Immature natural killer cell (primary cell): ENCODE measurements at regions not wholly inside any gene's neighbourhood (a gene's known extent, or its start where the extent isn't known, plus 50 kb on each side); places are given as distances from the start of the nearest gene placed in this dataset.

ENCODE experiments used
- DNase-seq, 3 donors: peaks; one replicate each; pipeline ENCODE4 v3.0.0; 2022; ENCODE audit warnings: mixed read lengths in 1 of 3
- H3K27ac Mint-ChIP-seq, 6 donors: one replicate each; pipeline ENCODE4 v1.8.0; 2020; ENCODE audit warnings: mixed read lengths in 6 of 6, mild to moderate bottlenecking in 5 of 6, inconsistent platforms in 4 of 6, moderate library complexity in 3 of 6
- H3K27me3 Mint-ChIP-seq, 3 donors: one replicate each; pipeline ENCODE4 v1.8.0; 2020 to 2021; ENCODE audit warnings: low read depth in 3 of 3, mild to moderate bottlenecking in 3 of 3, mixed read lengths in 3 of 3, moderate library complexity in 3 of 3, inconsistent platforms in 1 of 3
- H3K36me3 Mint-ChIP-seq, 3 donors: one replicate each; pipeline ENCODE4 v1.8.0; 2020; ENCODE audit warnings: mixed read lengths in 3 of 3, inconsistent platforms in 2 of 3, mild to moderate bottlenecking in 2 of 3
- H3K4me1 Mint-ChIP-seq, 2 donors: one replicate each; pipeline ENCODE4 v1.8.0; 2020; ENCODE audit warnings: inconsistent platforms in 2 of 2, mild to moderate bottlenecking in 2 of 2, mixed read lengths in 2 of 2, moderate library complexity in 1 of 2
- H3K4me3 Mint-ChIP-seq, 5 donors: one replicate each; pipeline ENCODE4 v1.8.0; 2020; ENCODE audit warnings: mild to moderate bottlenecking in 5 of 5, mixed read lengths in 5 of 5, inconsistent platforms in 3 of 5, moderate library complexity in 3 of 5
- H3K9me3 Mint-ChIP-seq, 6 donors: one replicate each; pipeline ENCODE4 v1.8.0; 2020; ENCODE audit warnings: mild to moderate bottlenecking in 6 of 6, mixed read lengths in 6 of 6, inconsistent platforms in 4 of 6, moderate library complexity in 3 of 6

GRCh38 chr11:70496591-70497535 lies 98.5 kb downstream of the CTTN start:
- Mint-ChIP-seq H3K4me1 (no peaks in the 10 kb centered on the region), H3K36me3 (no peaks in the 10 kb centered on the region), H3K4me3 (no peak overlapping the region), H3K9me3 (no peaks in the 10 kb centered on the region), H3K27me3 (no peaks in the 10 kb centered on the region), H3K27ac (no peak overlapping the region)
- no peak for DNase-seq

GRCh38 chr11:70497536-70498075 lies 99.3 kb downstream of the CTTN start:
- DNase-seq, result no peak
- Mint-ChIP-seq H3K9me3 (no peaks in the 10 kb centered on the region), H3K27ac (no peak overlapping the region), H3K27me3 (no peaks in the 10 kb centered on the region), H3K36me3 (no peaks in the 10 kb centered on the region), H3K4me3 (no peak overlapping the region), H3K4me1 (no peaks in the 10 kb centered on the region)

- no peaks in the 10 kb centered on the region for H3K27me3 Mint-ChIP-seq
- peak overlapping the region in 1 of 6 donors; percentile 13 for H3K27ac Mint-ChIP-seq
- no peaks in the 10 kb centered on the region for H3K4me1 Mint-ChIP-seq
- DNase-seq, result no peak
- H3K4me3 Mint-ChIP-seq, result no peak overlapping the region
- no peaks in the 10 kb centered on the region for H3K9me3 Mint-ChIP-seq
- H3K36me3 Mint-ChIP-seq, result no peaks in the 10 kb centered on the region
Observed at GRCh38 chr11:70498171-70498571, 99.8 kb downstream of the CTTN start.

- DNase-seq, result no peak
- Mint-ChIP-seq H3K27me3 (no peaks in the 10 kb centered on the region), H3K9me3 (no peaks in the 10 kb centered on the region), H3K36me3 (no peaks in the 10 kb centered on the region), H3K4me1 (no peaks in the 10 kb centered on the region), H3K27ac (no peak overlapping the region), H3K4me3 (no peak overlapping the region)
Observed at GRCh38 chr11:70498976-70499801, 100.9 kb downstream of the CTTN start.

GRCh38 chr11:70500076-70500847 lies 101.9 kb downstream of the CTTN start:
- no peak for DNase-seq
- peaks cover 0 to 2% (median 0%) of the 10 kb centered on the region in 3 donors for H3K27me3 Mint-ChIP-seq
- no peak overlapping the region for H3K4me3 Mint-ChIP-seq
- no peak overlapping the region for H3K27ac Mint-ChIP-seq
- H3K9me3 Mint-ChIP-seq, result no peaks in the 10 kb centered on the region
- H3K4me1 Mint-ChIP-seq, result no peaks in the 10 kb centered on the region
- H3K36me3 Mint-ChIP-seq, result no peaks in the 10 kb centered on the region

- H3K27me3 Mint-ChIP-seq, result peaks cover 0 to 2% (median 0%) of the 10 kb centered on the region in 3 donors
- H3K4me1 Mint-ChIP-seq, result no peaks in the 10 kb centered on the region
- H3K27ac Mint-ChIP-seq, result no peak overlapping the region
- DNase-seq, result no peak
- H3K4me3 Mint-ChIP-seq, result no peak overlapping the region
- H3K9me3 Mint-ChIP-seq, result no peaks in the 10 kb centered on the region
- no peaks in the 10 kb centered on the region for H3K36me3 Mint-ChIP-seq
Observed at GRCh38 chr11:70501051-70501901, 102.9 kb downstream of the CTTN start.

- Mint-ChIP-seq H3K27me3 (peaks cover 0 to 2% (median 0%) of the 10 kb centered on the region in 3 donors), H3K4me3 (peak overlapping the region in 1 of 5 donors; percentile 24), H3K4me1 (no peaks in the 10 kb centered on the region), H3K9me3 (no peaks in the 10 kb centered on the region), H3K27ac (no peak overlapping the region), H3K36me3 (no peaks in the 10 kb centered on the region)
- DNase-seq, result no peak
Observed at GRCh38 chr11:70501933-70502540, 103.7 kb downstream of the CTTN start.

- Mint-ChIP-seq H3K27ac (no peak overlapping the region), H3K27me3 (peaks cover 0 to 2% (median 0%) of the 10 kb centered on the region in 3 donors), H3K9me3 (no peaks in the 10 kb centered on the region), H3K4me3 (no peak overlapping the region), H3K36me3 (no peaks in the 10 kb centered on the region), H3K4me1 (no peaks in the 10 kb centered on the region)
- no peak for DNase-seq
Observed at GRCh38 chr11:70502677-70503467, 104.5 kb downstream of the CTTN start.

- H3K36me3 Mint-ChIP-seq, result no peaks in the 10 kb centered on the region
- H3K9me3 Mint-ChIP-seq, result no peaks in the 10 kb centered on the region
- H3K4me3 Mint-ChIP-seq, result no peak overlapping the region
- H3K27ac Mint-ChIP-seq, result no peak overlapping the region
- H3K27me3 Mint-ChIP-seq, result peaks cover 0 to 5% (median 0%) of the 10 kb centered on the region in 3 donors
- DNase-seq, result no peak
- H3K4me1 Mint-ChIP-seq, result no peaks in the 10 kb centered on the region
Observed at GRCh38 chr11:70503468-70504221, 105.3 kb downstream of the CTTN start.

- Mint-ChIP-seq H3K27me3 (peaks cover 0 to 5% (median 0%) of the 10 kb centered on the region in 3 donors), H3K27ac (no peak overlapping the region), H3K36me3 (no peaks in the 10 kb centered on the region), H3K9me3 (no peaks in the 10 kb centered on the region), H3K4me3 (no peak overlapping the region), H3K4me1 (no peaks in the 10 kb centered on the region)
- no peak for DNase-seq
Observed at GRCh38 chr11:70504246-70505020, 106.1 kb downstream of the CTTN start.

- DNase-seq, result no peak
- Mint-ChIP-seq H3K27me3 (peaks cover 0 to 5% (median 0%) of the 10 kb centered on the region in 3 donors), H3K9me3 (no peaks in the 10 kb centered on the region), H3K4me3 (no peak overlapping the region), H3K36me3 (no peaks in the 10 kb centered on the region), H3K4me1 (no peaks in the 10 kb centered on the region), H3K27ac (no peak overlapping the region)
Observed at GRCh38 chr11:70505331-70505731, 107.0 kb downstream of the CTTN start.
